HL-60 (cell line): ENCODE measurements at regions not wholly inside any gene's neighbourhood (a gene's known extent, or its start where the extent isn't known, plus 50 kb on each side); places are given as distances from the start of the nearest gene placed in this dataset.

Experiments
- POLR2AphosphoS5 ChIP-seq: IDR thresholded peaks from 2 replicates; pipeline ENCODE4 v1.6.1; 2012; ENCODE audit warnings: low read depth
- TF ChIP-seq, protein P1 (sequence below): IDR thresholded peaks from one replicate; pipeline ENCODE4 v1.5.1; 2011; ENCODE audit warnings: low read length, control low read depth, inconsistent platforms; ENCODE audit not compliant: insufficient read depth
- TF ChIP-seq, protein P2 (sequence below): IDR thresholded peaks from 2 replicates; pipeline ENCODE4 v1.6.1; 2012; ENCODE audit warnings: low read depth; ENCODE audit not compliant: insufficient replicate concordance

DNA sequence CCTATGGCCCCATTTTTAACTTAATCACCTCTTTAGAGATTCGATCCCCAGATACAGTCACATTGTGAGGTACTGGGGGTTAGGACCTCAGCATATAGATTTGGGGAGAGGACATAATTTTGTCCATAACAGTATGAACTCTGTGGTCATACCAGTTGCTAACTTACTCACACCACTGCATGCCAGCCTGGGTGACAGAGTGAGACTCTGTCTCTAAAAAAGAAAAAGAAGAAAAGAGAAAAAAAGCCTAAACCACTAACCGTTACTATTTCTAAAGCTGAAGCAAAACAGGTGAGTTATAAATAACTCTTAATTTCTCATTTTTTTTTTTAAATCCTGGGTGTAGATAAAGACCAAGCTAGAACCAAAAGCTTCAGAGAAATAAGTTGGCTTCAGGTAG is 155.1 kb upstream of the AUTS2 start:
- no peak for TF ChIP-seq POLR2AphosphoS5
- TF ChIP-seq, protein P1, sequence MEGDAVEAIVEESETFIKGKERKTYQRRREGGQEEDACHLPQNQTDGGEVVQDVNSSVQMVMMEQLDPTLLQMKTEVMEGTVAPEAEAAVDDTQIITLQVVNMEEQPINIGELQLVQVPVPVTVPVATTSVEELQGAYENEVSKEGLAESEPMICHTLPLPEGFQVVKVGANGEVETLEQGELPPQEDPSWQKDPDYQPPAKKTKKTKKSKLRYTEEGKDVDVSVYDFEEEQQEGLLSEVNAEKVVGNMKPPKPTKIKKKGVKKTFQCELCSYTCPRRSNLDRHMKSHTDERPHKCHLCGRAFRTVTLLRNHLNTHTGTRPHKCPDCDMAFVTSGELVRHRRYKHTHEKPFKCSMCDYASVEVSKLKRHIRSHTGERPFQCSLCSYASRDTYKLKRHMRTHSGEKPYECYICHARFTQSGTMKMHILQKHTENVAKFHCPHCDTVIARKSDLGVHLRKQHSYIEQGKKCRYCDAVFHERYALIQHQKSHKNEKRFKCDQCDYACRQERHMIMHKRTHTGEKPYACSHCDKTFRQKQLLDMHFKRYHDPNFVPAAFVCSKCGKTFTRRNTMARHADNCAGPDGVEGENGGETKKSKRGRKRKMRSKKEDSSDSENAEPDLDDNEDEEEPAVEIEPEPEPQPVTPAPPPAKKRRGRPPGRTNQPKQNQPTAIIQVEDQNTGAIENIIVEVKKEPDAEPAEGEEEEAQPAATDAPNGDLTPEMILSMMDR = no peak
- TF ChIP-seq, protein P2, sequence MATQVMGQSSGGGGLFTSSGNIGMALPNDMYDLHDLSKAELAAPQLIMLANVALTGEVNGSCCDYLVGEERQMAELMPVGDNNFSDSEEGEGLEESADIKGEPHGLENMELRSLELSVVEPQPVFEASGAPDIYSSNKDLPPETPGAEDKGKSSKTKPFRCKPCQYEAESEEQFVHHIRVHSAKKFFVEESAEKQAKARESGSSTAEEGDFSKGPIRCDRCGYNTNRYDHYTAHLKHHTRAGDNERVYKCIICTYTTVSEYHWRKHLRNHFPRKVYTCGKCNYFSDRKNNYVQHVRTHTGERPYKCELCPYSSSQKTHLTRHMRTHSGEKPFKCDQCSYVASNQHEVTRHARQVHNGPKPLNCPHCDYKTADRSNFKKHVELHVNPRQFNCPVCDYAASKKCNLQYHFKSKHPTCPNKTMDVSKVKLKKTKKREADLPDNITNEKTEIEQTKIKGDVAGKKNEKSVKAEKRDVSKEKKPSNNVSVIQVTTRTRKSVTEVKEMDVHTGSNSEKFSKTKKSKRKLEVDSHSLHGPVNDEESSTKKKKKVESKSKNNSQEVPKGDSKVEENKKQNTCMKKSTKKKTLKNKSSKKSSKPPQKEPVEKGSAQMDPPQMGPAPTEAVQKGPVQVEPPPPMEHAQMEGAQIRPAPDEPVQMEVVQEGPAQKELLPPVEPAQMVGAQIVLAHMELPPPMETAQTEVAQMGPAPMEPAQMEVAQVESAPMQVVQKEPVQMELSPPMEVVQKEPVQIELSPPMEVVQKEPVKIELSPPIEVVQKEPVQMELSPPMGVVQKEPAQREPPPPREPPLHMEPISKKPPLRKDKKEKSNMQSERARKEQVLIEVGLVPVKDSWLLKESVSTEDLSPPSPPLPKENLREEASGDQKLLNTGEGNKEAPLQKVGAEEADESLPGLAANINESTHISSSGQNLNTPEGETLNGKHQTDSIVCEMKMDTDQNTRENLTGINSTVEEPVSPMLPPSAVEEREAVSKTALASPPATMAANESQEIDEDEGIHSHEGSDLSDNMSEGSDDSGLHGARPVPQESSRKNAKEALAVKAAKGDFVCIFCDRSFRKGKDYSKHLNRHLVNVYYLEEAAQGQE = no peak
